ENCODE measurements at regions not wholly inside any gene's neighbourhood (a gene's known extent, or its start where the extent isn't known, plus 50 kb on each side); places are given as distances from the start of the nearest gene placed in this dataset.

GRCh38 chr12:105426766-105427165 lies 96.3 kb downstream of the C12orf75 start:
- intact Hi-C loops (cut with DNase I, micrococcal nuclease) = loop anchor here in 1 of 2 experiments (10.0 kb wide), 1 partner anchor 1498 kb away; no protein-coding TSS in a partner anchor
- H3K27me3 Mint-ChIP-seq = peaks cover 24% of the 10 kb centered on the region
- H3K4me1 ChIP-seq (ENCODE audit: insufficient read depth, low read length) = no peaks in the 10 kb centered on the region
- H3K27ac ChIP-seq (ENCODE audit: low read depth in 1 of 2, low read length in 2 of 2) = no peak overlapping the region
- DNase-seq (no peak), ATAC-seq (ENCODE audit: poor library complexity) (no peak)
- no peak overlapping the region for H3K27ac Mint-ChIP-seq
- no peak overlapping the region for H3K4me3 Mint-ChIP-seq
- CTCF ChIA-PET = no interaction called here
- no peaks in the 10 kb centered on the region for H3K9me3 Mint-ChIP-seq
- no peaks in the 10 kb centered on the region for H3K36me3 ChIP-seq (ENCODE audit: insufficient read depth, low read length)
- H3K36me3 Mint-ChIP-seq (ENCODE audit: low read depth) = no peaks in the 10 kb centered on the region
- TF ChIP-seq CTCF (IDR thresholded peaks at IDR 0.05) = no peak
- no peaks in the 10 kb centered on the region for H3K9me3 ChIP-seq (ENCODE audit: control insufficient read depth in 1 of 2, insufficient read depth in 1 of 2, low read length in 2 of 2)
- POLR2A ChIA-PET = no interaction called here
- no peaks in the 10 kb centered on the region for H3K4me1 Mint-ChIP-seq (ENCODE audit: low read depth)
- no peak overlapping the region for H3K4me3 ChIP-seq (ENCODE audit: low read length)
- H3K27me3 ChIP-seq (ENCODE audit: control insufficient read depth in 1 of 2, insufficient read depth in 2 of 2, low read length in 2 of 2) = no peaks in the 10 kb centered on the region

- intact Hi-C loops (cut with DNase I, micrococcal nuclease) = loop anchor here in 1 of 2 experiments (10.0 kb wide), 1 partner anchor 1497 kb away; no protein-coding TSS in a partner anchor
- H3K27me3 Mint-ChIP-seq = peaks cover 26% of the 10 kb centered on the region
These were observed 97.4 kb downstream of the C12orf75 start for GRCh38 chr12:105427883-105428282.

GRCh38 chr12:105428793-105429395 lies 98.4 kb downstream of the C12orf75 start:
- no peak for DNase-seq
- Histone ChIP-seq H3K27me3 (ENCODE audit: control insufficient read depth in 1 of 2, insufficient read depth in 2 of 2, low read length in 2 of 2) (peaks cover 0 to 3% of the 10 kb centered on the region in 2 experiments), H3K9me3 (ENCODE audit: control insufficient read depth in 1 of 2, insufficient read depth in 1 of 2, low read length in 2 of 2) (no peaks in the 10 kb centered on the region), H3K4me3 (ENCODE audit: low read length) (no peak overlapping the region), H3K4me1 (ENCODE audit: insufficient read depth, low read length) (no peaks in the 10 kb centered on the region), H3K36me3 (ENCODE audit: insufficient read depth, low read length) (no peaks in the 10 kb centered on the region), H3K27ac (ENCODE audit: low read depth in 1 of 2, low read length in 2 of 2) (no peak overlapping the region)
- no peaks in the 10 kb centered on the region for H3K4me1 Mint-ChIP-seq (ENCODE audit: low read depth)
- ATAC-seq (ENCODE audit: poor library complexity) = no peak
- peaks cover 34% of the 10 kb centered on the region for H3K27me3 Mint-ChIP-seq
- ChIA-PET CTCF (no interaction called here), POLR2A (no interaction called here)
- H3K36me3 Mint-ChIP-seq (ENCODE audit: low read depth) = no peaks in the 10 kb centered on the region
- intact Hi-C loops (cut with DNase I, micrococcal nuclease) = loop anchor here in 1 of 2 experiments (10.0 kb wide), 1 partner anchor 1496 kb away; no protein-coding TSS in a partner anchor
- no peak overlapping the region for H3K4me3 Mint-ChIP-seq
- no peaks in the 10 kb centered on the region for H3K9me3 Mint-ChIP-seq
- H3K27ac Mint-ChIP-seq = no peak overlapping the region
- TF ChIP-seq CTCF (IDR thresholded peaks at IDR 0.05) = no peak

More at GRCh38 chr12:105427883-105428282, 97.4 kb downstream of the C12orf75 start:
- Mint-ChIP-seq H3K27ac (no peak overlapping the region), H3K36me3 (ENCODE audit: low read depth) (no peaks in the 10 kb centered on the region), H3K4me3 (no peak overlapping the region), H3K4me1 (ENCODE audit: low read depth) (no peaks in the 10 kb centered on the region), H3K9me3 (no peaks in the 10 kb centered on the region)
- Histone ChIP-seq H3K4me1 (ENCODE audit: insufficient read depth, low read length) (no peaks in the 10 kb centered on the region), H3K36me3 (ENCODE audit: insufficient read depth, low read length) (no peaks in the 10 kb centered on the region), H3K9me3 (ENCODE audit: control insufficient read depth in 1 of 2, insufficient read depth in 1 of 2, low read length in 2 of 2) (no peaks in the 10 kb centered on the region), H3K27ac (ENCODE audit: low read depth in 1 of 2, low read length in 2 of 2) (no peak overlapping the region), H3K27me3 (ENCODE audit: control insufficient read depth in 1 of 2, insufficient read depth in 2 of 2, low read length in 2 of 2) (no peaks in the 10 kb centered on the region), H3K4me3 (ENCODE audit: low read length) (no peak overlapping the region)
- peak in 1 of 14 experiments; percentile 11 for DNase-seq
- no peak for TF ChIP-seq CTCF (IDR thresholded peaks at IDR 0.05)
- ChIA-PET CTCF (no interaction called here), POLR2A (no interaction called here)
- no peak for ATAC-seq (ENCODE audit: poor library complexity)

All from CD4-positive, alpha-beta T cell (primary cell).